Vagina (tissue), 2 donors: ENCODE measurements at regions not wholly inside any gene's neighbourhood (a gene's known extent, or its start where the extent isn't known, plus 50 kb on each side); places are given as distances from the start of the nearest gene placed in this dataset.

Experiments used
- POLR2A ChIP-seq, 2 donors: fragments of 450-650 bp; IDR thresholded peaks; one replicate each; pipeline ENCODE4 v1.6.1; 2017; ENCODE audit warnings: antibody characterized with exemption in 2 of 2, mild to moderate bottlenecking in 2 of 2, moderate library complexity in 2 of 2
- TF ChIP-seq, protein P1 (sequence below), 3 experiments: fragments of 450-650 bp in 2 of 3; fragments of 200-600 bp in 1 of 3; sonication (generic) in 1 of 3; IDR thresholded peaks; one replicate each; pipeline ENCODE4 v1.5.1; 2017 to 2019; ENCODE audit warnings: antibody characterized with exemption in 3 of 3, mild to moderate bottlenecking in 2 of 3, moderate library complexity in 2 of 3

DNA sequence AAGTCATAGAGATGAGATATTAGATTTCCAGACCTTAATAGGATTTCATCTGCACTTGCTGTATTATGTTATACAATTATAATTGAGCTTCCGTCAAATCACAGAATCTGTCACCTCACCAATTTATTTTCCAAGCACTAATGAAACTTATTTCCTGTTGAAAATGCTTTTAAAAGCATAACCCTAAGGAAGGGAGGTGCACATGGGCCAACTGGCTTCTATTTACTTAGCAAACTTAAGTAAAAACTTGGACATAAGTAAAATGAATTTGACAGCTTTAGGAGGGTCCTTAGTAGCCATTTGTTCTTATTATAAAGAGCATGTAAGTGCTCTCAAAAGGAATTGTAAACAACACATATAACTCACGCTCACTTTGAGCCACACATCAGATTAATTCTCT, 462.2 kb upstream of the TMPO start:
- TF ChIP-seq, protein P1, sequence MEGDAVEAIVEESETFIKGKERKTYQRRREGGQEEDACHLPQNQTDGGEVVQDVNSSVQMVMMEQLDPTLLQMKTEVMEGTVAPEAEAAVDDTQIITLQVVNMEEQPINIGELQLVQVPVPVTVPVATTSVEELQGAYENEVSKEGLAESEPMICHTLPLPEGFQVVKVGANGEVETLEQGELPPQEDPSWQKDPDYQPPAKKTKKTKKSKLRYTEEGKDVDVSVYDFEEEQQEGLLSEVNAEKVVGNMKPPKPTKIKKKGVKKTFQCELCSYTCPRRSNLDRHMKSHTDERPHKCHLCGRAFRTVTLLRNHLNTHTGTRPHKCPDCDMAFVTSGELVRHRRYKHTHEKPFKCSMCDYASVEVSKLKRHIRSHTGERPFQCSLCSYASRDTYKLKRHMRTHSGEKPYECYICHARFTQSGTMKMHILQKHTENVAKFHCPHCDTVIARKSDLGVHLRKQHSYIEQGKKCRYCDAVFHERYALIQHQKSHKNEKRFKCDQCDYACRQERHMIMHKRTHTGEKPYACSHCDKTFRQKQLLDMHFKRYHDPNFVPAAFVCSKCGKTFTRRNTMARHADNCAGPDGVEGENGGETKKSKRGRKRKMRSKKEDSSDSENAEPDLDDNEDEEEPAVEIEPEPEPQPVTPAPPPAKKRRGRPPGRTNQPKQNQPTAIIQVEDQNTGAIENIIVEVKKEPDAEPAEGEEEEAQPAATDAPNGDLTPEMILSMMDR (IDR thresholded peaks at IDR 0.05) = no peak
- TF ChIP-seq POLR2A (IDR thresholded peaks at IDR 0.05) = no peak
